ENCODE measurements at regions not wholly inside any gene's neighbourhood (a gene's known extent, or its start where the extent isn't known, plus 50 kb on each side); places are given as distances from the start of the nearest gene placed in this dataset.

GRCh38 chr3:78337801-78338211, 1297.9 kb downstream of the ROBO2 start:
- Mint-ChIP-seq H3K4me1 (no peaks in the 10 kb centered on the region), H3K9me3 (peaks cover 0 to 8% (median 3%) of the 10 kb centered on the region in 7 donors)
- WGBS (ENCODE audit: insufficient coverage): no CpG with 5 or more reads among the region's 2 CpGs

GRCh38 chr3:78338405-78338804, 1298.5 kb downstream of the ROBO2 start:
- no CpG with 5 or more reads among the region's 2 CpGs for WGBS (ENCODE audit: insufficient coverage)
- Mint-ChIP-seq H3K36me3 (no peaks in the 10 kb centered on the region), H3K27ac (no peak overlapping the region), H3K4me1 (no peaks in the 10 kb centered on the region), H3K9me3 (peaks cover 0 to 8% (median 3%) of the 10 kb centered on the region in 7 donors), H3K27me3 (ENCODE audit: low read depth in 3 of 3) (no peaks in the 10 kb centered on the region), H3K4me3 (no peak overlapping the region)
- intact Hi-C loops (cut with micrococcal nuclease): no loop called here
- H2AFZ ChIP-seq (ENCODE audit: insufficient read depth, low read depth, low read length, poor library complexity, severe bottlenecking): no peak overlapping the region
- no peak overlapping the region for H3K4me3 ChIP-seq (replicated peaks in 1 of 3; ENCODE audit: low read depth in 2 of 3, low read length in 3 of 3)
- H3K9ac ChIP-seq (ENCODE audit: insufficient read depth, low read length, poor library complexity, severe bottlenecking): no peak overlapping the region
- no peaks in the 10 kb centered on the region for H3K79me2 ChIP-seq (ENCODE audit: insufficient read depth, low read length)
- H3K9me3 ChIP-seq (replicated peaks in 1 of 2; ENCODE audit: control insufficient read depth in 1 of 2, insufficient read depth in 1 of 2, low read length in 2 of 2): peaks cover 8 to 9% of the 10 kb centered on the region in 2 donors
- H3K36me3 ChIP-seq (replicated peaks in 1 of 2; ENCODE audit: control insufficient read depth in 1 of 2, insufficient read depth in 2 of 2, low read length in 2 of 2): no peaks in the 10 kb centered on the region
- no peaks in the 10 kb centered on the region for H4K20me1 ChIP-seq (ENCODE audit: insufficient read depth, low read length)
- no peaks in the 10 kb centered on the region for H3K27me3 ChIP-seq (ENCODE audit: control insufficient read depth in 2 of 2, insufficient read depth in 2 of 2, low read length in 2 of 2)
- H3K4me1 ChIP-seq (ENCODE audit: control insufficient read depth in 1 of 2, insufficient read depth in 2 of 2, low read length in 2 of 2): no peaks in the 10 kb centered on the region
- no peak overlapping the region for H3K4me2 ChIP-seq (replicated peaks; ENCODE audit: extremely low read depth, low read length, poor library complexity, severe bottlenecking)
- no peak for DNase-seq
- no peak overlapping the region for H3K27ac ChIP-seq (ENCODE audit: low read depth in 1 of 2, low read length in 2 of 2)
- no peak for TF ChIP-seq CTCF (IDR thresholded peaks at IDR 0.05)

More at GRCh38 chr3:78337801-78338211, 1297.9 kb downstream of the ROBO2 start:
- H3K4me3 ChIP-seq (replicated peaks in 1 of 3; ENCODE audit: low read depth in 2 of 3, low read length in 3 of 3): no peak overlapping the region
- peaks cover 8 to 9% of the 10 kb centered on the region in 2 donors for H3K9me3 ChIP-seq (replicated peaks in 1 of 2; ENCODE audit: control insufficient read depth in 1 of 2, insufficient read depth in 1 of 2, low read length in 2 of 2)
- Mint-ChIP-seq H3K4me3 (no peak overlapping the region), H3K36me3 (no peaks in the 10 kb centered on the region), H3K27me3 (ENCODE audit: low read depth in 3 of 3) (no peaks in the 10 kb centered on the region), H3K27ac (no peak overlapping the region)
- no peak overlapping the region for H2AFZ ChIP-seq (ENCODE audit: insufficient read depth, low read depth, low read length, poor library complexity, severe bottlenecking)
- H3K27ac ChIP-seq (ENCODE audit: low read depth in 1 of 2, low read length in 2 of 2): no peak overlapping the region
- no peaks in the 10 kb centered on the region for H4K20me1 ChIP-seq (ENCODE audit: insufficient read depth, low read length)
- DNase-seq: no peak
- H3K9ac ChIP-seq (ENCODE audit: insufficient read depth, low read length, poor library complexity, severe bottlenecking): no peak overlapping the region
- H3K27me3 ChIP-seq (ENCODE audit: control insufficient read depth in 2 of 2, insufficient read depth in 2 of 2, low read length in 2 of 2): no peaks in the 10 kb centered on the region
- no peak for TF ChIP-seq CTCF (IDR thresholded peaks at IDR 0.05)
- intact Hi-C loops (cut with micrococcal nuclease): no loop called here
- no peaks in the 10 kb centered on the region for H3K36me3 ChIP-seq (replicated peaks in 1 of 2; ENCODE audit: control insufficient read depth in 1 of 2, insufficient read depth in 2 of 2, low read length in 2 of 2)
- H3K4me2 ChIP-seq (replicated peaks; ENCODE audit: extremely low read depth, low read length, poor library complexity, severe bottlenecking): no peak overlapping the region
- H3K79me2 ChIP-seq (ENCODE audit: insufficient read depth, low read length): no peaks in the 10 kb centered on the region
- no peaks in the 10 kb centered on the region for H3K4me1 ChIP-seq (ENCODE audit: control insufficient read depth in 1 of 2, insufficient read depth in 2 of 2, low read length in 2 of 2)

Data from CD14-positive monocyte (primary cell).